GM21528 (cell line): ENCODE measurements at regions not wholly inside any gene's neighbourhood (a gene's known extent, or its start where the extent isn't known, plus 50 kb on each side); places are given as distances from the start of the nearest gene placed in this dataset.
"Not testable (repeated sequence)": the region's sequence is repeated elsewhere in the genome, so short reads cannot be mapped to it uniquely, and the experiment has no call there.

ENCODE experiments used
- ATAC-seq: cut with Tn5 transposase; IDR thresholded peaks from one replicate; pipeline ENCODE4 v1.9.1; 2021; ENCODE audit warnings: mild to moderate bottlenecking, moderate library complexity; ENCODE audit not compliant: unreplicated experiment, low FRiP score

GRCh38 chr5:130398825-130399224 lies 494.6 kb downstream of the CHSY3 start:
- no peak for ATAC-seq

DNA sequence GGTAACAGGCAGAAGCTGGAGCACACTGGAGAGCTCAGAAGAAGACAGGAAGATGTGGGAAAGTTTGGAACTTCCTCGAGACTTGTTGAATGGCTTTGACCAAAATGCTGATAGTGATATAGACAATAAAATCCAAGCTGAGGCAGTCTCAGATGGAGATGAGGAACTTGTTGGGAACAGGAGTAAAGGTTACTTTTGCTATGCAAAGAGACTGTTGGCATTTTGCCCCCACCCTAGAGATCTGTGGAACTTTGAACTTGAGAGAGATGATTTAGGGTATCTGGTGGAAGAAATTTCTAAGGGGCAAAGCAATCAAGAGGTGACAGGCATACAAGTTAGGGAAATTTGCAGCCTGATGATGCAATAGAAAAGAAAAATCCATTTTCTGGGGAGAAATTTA lies 493.5 kb downstream of the CHSY3 start:
- ATAC-seq = not testable (repeated sequence)

DNA sequence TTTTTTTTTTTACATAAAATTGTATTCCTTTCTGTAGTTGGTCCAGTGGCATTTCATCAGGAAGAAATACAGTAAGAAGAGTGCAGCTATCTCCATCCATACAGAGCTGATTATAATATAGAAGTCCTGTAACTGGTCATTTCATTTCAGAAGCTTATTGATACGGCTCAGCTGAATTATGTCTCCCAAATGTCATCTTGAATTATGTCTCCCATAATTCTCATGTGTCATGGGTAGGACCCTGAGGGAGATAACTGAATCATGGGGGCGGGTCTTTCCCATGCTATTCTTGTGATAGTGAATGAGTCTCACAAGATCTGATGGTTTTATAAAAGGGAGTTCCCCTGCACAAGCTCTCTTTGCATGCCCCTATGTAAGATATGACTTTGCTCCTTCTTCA lies 492.9 kb downstream of the CHSY3 start:
- ATAC-seq = no peak

- not testable (repeated sequence) for ATAC-seq
Measured at GRCh38 chr5:130391727-130392264, 487.5 kb downstream of the CHSY3 start.

- ATAC-seq = no peak
Measured at GRCh38 chr5:130386155-130386554, 481.9 kb downstream of the CHSY3 start.

DNA sequence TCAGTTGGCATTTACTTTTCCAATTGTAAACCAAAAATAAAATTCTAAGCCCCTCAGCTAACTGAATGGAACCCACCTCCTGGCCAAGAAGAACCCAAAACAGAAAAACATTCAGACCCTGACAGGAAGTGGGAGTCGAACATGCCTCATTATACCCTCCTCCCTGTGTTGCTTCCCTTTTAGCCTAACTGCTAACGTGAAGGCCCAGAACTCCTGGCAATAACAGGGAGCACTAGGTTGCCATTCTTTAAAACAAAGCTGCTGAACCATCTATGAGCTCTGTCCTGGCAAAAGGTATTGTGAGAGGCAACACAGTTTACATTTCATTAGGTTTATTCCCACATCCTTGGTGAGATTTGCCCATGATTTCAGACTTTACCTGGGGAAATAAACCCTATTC lies 481.4 kb downstream of the CHSY3 start:
- no peak for ATAC-seq

GRCh38 chr5:130365956-130366355 lies 461.7 kb downstream of the CHSY3 start:
- no peak for ATAC-seq

DNA sequence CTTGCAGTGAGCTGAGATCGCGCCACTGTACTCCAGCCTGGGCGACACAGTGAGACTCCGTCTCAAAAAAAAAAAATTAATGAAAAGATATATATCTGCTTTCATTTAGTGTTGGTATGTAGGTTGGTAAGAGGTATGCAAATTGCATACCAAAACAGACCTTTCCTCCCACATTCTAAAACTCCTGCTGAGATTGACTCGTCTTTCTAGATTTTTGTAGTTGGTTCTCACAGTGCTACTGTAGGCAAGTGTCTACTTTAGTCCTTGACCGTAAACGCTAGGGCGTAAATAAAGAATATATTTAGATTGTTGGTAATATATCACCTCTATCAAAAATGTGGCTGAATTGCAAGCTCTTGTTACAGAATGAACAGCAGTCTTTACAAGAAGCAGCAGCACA lies 445.9 kb downstream of the CHSY3 start:
- no peak for ATAC-seq

GRCh38 chr5:130337179-130337888 lies 433.1 kb downstream of the CHSY3 start:
- ATAC-seq = no peak

- no peak for ATAC-seq
Measured at GRCh38 chr5:130335117-130335516, 430.9 kb downstream of the CHSY3 start.

GRCh38 chr5:130333089-130333488 lies 428.8 kb downstream of the CHSY3 start:
- no peak for ATAC-seq

- no peak for ATAC-seq
Measured at GRCh38 chr5:130331332-130331731, 427.1 kb downstream of the CHSY3 start.

GRCh38 chr5:130324953-130325671 lies 420.8 kb downstream of the CHSY3 start:
- ATAC-seq = no peak

DNA sequence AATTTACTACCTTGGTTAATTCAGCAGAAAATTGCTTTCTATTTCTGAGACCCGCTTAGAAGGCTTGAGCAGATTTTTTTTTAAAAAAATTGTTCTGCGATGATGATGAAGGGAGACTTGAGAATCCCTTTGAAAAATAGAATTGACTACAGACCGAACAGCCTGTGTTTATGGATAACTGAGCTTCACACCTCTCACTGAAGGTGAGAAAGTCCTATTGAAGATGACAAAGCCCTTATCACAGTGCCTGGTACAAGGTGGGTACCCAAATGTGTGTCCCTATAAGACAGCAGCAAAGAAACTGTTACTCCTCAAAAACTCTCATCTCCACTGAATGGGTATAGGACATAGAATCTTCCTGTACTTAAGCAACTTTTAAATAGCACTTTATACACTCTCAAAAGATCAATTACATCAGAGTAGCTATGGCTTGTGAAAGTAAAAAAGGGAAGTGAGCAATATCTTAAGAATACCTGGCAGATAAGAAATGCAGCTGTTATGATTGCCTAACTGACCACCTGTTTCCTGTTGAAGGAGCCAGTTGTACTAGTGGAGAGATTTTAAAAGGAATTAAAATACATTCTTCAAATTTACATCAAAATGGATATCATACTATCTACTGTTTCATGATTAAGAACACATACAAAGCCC lies 419.7 kb downstream of the CHSY3 start:
- ATAC-seq = peak; percentile 100

DNA sequence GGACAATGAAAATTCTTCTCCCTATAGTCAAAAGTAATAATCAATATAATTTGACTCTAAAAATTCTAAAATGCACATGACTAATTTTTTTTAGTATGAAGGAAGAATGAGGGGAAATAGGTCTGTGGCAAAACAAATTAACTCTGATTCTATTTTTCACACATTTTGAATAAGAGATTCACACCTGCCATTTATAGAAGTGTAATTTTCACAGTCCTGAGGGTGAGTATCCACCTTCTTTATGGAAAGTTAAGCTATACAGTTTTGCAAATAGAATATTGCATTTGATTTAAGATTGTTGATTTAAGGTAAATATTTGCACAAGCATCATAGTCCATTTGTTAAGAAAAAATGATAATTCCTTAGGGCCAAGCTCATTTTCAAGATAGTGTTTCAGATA lies 417.7 kb downstream of the CHSY3 start:
- ATAC-seq = no peak

DNA sequence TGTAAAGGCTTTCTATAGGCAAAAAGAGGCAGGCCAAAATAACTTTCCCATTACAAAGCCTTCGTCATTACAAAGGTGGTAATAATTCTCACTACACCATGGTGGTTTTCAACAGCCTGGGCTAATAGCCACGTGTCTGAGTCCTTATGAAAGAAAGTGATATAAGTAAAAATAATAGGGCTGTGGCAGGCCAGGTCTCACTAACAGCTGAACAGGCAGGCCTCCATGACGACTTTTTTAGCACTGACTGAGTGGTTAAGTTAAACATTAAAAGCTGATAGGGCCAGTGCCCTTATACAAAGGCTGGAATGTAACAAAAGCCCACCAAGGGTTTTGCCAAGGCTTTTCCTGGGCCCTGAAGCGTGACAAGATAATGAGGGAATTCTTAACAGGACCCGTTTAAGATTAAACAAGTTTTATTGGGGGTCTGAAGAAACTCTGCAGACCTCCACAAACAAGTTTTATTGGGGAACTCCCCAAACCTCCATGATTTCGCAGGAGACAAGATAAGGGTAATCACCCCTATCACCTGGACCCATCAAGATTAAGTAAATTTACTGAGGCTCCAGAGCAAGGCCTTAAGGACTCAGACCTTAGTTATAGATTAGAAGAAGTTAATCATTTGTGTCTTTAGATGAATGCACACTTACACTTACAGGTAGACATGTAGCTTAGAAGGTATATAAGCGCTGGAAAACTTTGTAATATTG lies 412.9 kb downstream of the CHSY3 start:
- ATAC-seq = peak; percentile 77

- no peak for ATAC-seq
Measured at GRCh38 chr5:130295235-130295634, 391.0 kb downstream of the CHSY3 start.

DNA sequence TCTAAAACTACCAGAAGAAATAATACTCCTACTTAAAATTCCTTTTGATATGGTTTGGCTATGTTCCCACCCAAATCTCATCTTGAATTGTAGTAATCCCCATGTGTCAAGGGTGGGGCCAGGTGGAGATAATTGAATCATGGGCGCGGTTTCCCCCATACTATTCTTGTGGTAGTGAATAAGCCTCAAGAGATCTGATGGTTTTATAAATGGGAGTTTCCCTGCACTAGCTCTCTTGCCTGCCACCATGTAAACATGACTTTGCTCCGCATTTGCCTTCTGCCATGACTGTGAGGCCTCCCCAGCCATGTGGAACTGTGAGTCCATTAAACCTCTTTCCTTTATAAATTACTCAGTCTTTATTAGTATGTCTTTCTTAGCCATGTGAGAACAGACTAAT lies 390.5 kb downstream of the CHSY3 start:
- ATAC-seq = not testable (repeated sequence)

DNA sequence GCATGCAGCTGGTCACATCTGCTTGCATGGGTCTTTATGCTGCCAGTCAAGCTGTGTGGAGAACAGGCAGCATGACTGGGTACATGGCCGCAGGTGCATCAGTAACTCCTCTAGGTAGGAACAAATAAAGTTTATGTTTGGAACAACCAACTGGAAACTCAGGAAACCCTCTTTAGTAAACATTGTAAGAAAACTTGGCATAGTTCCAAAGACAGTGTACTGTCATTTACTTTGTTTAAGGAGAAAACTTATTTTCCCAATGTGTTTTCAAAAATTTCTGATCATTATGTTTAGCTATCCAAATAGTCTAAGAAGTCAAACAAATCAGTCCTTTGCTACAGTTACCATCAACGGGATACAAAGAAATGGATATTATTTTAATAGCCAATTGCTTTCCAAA lies 386.0 kb downstream of the CHSY3 start:
- ATAC-seq = no peak

DNA sequence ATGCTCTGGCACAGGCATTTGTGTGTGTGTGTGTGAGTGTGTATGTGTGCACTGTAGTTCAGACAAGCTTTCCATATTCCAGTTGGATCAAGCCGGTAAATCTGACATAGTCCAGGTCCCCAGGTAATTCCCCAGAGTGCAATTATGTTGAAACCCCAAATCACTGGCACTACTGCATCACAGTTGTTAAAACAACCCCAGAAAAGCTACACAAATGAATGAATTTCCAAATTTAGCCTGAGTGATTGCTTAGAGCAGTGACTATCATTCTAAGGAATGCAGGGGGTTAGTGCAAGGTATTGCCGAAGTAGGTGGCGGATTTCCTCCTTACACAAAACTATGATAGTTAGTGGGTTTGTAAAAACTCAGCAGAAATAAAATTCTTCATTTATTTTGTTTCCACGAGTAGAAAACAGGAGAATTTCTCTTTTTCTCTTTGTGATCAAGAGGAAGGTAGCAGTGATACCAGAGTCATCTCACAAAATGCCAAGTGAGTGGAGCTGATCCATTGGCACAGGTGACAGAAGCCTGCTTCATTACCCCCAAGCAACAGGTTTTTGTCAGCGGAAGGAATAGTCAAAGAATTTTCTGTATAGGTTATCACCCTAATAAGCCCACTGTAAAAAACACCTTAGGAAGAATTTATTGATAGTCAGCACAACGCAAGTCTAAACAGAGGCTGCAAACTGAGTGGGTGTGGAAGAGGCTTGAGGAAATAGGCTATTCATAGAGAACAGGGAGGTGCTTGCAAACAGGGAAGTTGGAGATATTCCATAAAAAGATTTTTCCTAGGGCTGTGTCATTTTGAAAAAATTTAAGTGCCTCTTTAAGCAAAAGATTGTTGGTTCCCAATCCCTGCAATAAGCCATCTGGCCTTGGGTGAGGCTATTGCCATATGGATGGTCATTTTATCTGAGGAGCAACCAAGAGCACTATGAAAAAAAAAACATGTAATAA lies 385.1 kb downstream of the CHSY3 start:
- ATAC-seq = no peak
